ENCODE measurements at regions not wholly inside any gene's neighbourhood (a gene's known extent, or its start where the extent isn't known, plus 50 kb on each side); places are given as distances from the start of the nearest gene placed in this dataset.

GRCh38 chr7:71009636-71010035 is 122.3 kb upstream of the GALNT17 start:
- TF ChIP-seq CTCF (IDR thresholded peaks at IDR 0.05) (no peak), POLR2A (IDR thresholded peaks at IDR 0.05) (no peak), EP300 (IDR thresholded peaks at IDR 0.05) (no peak)
